ENCODE measurements at regions not wholly inside any gene's neighbourhood (a gene's known extent, or its start where the extent isn't known, plus 50 kb on each side); places are given as distances from the start of the nearest gene placed in this dataset.

DNA sequence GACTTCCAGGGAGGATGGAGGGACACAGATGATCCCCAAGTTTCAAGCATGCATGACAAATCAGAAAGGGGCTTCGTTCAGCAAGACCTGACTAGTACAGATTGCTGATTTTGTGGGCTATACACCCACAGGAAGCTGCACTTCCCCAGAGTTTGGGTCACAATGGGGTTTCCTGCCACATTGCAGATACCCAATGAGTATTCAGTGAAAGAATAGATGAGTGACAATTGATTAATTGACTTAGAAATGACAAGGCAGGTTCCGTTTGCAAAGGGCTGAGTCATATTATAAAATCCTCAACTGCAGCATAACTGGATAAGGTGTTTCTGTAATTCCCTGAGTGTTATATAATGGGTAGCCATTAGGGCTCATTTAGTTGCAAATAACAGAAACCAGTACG, 146.6 kb upstream of the TBL1X start:
- DNase-seq = peak; percentile 74

- DNase-seq = no peak
Measured at GRCh38 chrX:9318766-9319165, 146.1 kb upstream of the TBL1X start.

DNA sequence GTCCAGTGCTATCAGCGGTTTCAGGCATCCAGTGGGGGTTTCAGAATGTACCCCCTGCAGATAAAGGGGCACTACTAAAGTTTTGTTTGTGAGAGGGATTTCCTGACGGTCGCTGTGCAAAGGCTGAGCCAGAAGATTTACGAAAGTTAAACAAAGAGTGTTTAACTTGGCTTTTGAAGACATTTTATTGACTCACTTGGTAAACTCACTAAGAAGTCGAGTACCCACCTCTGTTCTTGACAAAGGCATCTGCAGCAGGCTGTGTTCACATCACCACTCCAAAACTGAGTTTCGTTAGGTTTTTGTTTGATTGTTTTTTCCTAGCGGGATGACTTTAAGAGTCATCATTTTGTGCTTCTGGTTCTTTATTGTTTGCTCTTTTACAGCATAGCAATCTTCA, 143.9 kb upstream of the TBL1X start:
- DNase-seq = no peak

DNA sequence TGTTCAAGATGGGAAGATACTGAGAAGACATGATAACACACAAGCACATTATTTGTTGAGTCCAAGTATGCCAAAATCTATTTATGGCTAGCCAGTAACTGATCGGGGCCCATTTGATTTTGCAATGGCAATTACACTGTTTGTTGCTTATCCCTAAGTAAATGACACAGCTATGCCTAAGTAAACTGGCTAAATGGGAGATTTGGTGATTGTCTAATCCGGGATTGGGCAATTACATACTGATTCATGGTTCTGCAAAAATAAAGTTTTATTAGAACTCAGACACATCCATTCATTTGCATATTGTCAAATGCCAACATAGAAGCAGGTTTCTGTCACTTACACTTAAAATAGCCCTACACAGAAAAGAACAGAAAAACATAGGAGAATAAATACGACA, 140.2 kb upstream of the TBL1X start:
- no peak for DNase-seq

DNA sequence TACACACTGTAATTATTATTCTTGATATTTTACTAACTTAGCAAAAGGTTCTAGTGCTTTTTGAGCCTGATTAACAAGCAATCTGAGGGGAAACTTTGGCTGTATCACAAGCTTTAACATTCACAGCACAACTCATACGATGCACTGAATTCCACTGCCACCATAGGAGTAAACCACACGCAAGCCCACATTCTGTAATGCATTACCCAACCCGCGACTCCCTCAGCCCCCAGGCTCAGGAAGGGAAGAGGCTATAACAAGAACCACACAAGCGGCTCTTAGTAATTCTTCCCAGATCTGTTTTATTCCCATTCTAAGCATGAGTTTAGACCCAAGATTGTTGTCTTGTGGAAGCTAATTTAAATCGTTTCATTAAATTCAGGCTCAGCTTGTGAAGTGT, 138.5 kb upstream of the TBL1X start:
- DNase-seq = no peak

DNA sequence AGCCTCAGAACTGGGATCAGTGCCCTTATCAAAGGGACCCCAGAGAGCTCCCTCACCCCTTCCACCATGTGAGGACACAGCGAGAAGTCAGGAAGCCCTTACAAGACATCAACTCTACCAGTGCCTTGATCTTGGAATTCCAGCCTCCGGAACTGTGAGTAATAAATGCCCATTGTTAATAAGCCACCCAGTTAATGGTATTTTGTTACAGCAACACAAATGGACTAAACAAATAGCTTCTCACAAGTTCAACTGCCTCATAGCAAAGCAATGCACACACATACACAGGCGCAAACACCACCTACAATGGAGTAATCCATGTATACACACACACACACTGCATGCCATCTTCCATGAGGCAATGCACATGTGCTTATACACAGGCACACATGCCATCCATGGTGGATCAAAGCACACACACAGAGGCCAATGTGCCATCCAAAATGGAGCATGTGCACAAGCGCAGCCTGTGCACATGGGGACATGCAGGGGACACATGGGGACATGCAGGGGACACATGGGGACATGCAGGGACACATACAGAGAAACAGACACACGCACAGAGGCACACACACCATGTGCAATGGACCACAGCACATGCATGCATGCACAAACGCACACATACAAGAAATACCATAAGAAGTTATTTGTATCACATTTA, 137.6 kb upstream of the TBL1X start:
- no peak for DNase-seq

DNA sequence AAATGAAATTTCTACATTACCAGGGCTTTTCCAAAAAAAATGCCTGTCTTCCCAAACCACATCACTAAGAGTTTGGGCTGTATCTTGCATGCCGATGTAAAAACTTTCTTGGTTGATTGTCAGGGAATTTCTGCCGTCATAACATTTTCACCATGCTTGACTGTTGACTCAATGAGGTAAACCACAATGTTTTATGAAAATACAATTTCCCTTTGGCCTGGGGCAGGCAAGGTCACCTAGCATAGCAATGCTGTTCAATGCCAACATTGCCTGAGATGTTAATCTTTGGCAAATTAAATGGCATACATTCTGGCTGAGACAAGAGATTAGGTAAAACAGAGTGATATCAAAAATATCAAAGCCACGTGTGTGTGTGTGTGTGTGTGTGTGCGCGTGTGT, 137.1 kb upstream of the TBL1X start:
- DNase-seq = peak; percentile 5

- DNase-seq = no peak
Measured at GRCh38 chrX:9329056-9329455, 135.8 kb upstream of the TBL1X start.

GRCh38 chrX:9330249-9330982, 134.4 kb upstream of the TBL1X start:
- DNase-seq = no peak

DNA sequence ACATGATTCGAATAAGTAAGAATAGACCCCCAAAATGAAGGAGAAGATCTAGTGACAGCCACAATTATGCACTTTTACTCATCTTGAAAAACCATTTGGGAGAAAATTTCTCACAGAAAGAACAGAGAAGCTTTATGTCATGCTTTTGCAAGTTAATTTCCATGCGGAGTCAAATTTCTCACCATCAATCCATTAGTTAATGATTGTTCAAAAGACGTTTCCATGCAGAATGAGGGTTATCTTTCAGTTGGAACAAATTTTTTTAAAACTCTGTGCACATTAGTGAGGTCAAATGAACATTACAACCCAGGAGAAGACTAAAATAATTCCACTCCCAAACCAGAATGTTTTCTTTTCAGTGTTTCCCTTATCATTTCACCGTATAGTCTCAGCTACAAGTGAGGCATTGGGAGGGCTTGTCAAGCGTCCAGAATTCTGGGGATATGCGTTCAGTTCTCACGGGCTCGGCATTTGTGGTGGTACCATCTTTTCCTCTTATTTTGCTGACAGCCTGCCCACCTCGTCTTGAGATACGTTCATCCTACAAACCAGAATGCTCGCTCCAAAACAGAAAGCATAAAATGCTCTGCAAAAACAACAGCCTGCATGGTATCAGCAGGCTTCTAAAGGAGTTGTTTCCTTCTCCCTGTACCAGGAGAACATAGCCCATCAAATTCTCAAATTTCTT, 130.8 kb upstream of the TBL1X start:
- DNase-seq = no peak

DNA sequence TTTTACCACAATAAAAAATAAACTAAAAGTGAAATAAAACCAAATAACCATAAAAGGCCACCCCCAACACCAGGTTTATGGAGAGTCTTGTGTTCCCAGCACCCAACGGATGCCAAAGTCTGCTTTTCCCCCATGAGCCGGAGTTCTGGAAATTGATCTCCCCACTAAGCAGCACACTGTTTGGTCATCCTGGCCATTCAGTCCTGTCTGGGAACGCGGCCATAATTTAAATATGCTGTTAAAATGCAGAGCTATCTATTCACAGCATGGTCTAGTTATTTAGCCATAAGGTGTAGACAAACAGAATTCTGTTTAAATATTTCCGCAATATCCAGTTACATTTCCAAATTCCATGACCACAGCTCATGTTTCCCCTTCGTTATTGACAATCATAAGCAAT, 129.6 kb upstream of the TBL1X start:
- DNase-seq = no peak

DNA sequence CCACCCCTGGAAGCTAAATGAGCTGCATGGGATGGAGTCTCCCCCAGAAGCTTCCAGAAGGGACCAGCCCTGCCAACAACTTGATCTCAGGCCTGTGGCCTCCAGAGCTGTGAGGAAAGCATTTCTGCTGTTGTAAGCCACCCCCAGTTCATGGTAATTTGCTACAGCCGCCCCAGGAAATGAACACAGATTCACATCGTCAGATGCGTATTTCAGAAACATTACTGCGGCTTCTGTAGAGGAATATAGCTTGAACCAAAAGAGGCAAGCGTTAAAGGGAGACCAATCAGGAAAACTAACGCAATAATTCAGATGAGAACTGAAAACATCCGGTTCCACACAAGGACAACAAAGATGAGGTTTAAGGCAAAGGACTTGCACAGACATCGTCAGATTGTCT, 128.4 kb upstream of the TBL1X start:
- DNase-seq = peak; percentile 30

GRCh38 chrX:9337046-9337445, 127.8 kb upstream of the TBL1X start:
- no peak for DNase-seq

DNA sequence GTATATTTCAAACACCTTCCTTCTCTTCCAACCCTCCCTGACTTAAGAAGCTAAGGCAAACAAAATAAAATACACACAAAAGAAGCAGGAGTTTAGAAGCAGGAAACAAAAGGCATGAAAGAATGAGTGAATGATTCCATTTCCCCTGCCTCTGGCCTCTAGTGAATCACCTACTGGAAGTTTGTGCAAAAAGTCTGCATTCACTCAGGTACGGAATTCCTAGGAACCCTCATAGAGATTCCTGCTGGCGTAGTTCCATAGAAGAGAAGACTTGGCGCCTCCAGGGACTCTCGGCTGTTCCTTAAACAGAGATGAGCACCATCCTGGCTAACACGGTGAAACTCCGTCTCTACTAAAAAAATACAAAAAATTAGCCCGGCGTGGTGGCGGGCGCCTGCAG, 125.9 kb upstream of the TBL1X start:
- no peak for DNase-seq

DNA sequence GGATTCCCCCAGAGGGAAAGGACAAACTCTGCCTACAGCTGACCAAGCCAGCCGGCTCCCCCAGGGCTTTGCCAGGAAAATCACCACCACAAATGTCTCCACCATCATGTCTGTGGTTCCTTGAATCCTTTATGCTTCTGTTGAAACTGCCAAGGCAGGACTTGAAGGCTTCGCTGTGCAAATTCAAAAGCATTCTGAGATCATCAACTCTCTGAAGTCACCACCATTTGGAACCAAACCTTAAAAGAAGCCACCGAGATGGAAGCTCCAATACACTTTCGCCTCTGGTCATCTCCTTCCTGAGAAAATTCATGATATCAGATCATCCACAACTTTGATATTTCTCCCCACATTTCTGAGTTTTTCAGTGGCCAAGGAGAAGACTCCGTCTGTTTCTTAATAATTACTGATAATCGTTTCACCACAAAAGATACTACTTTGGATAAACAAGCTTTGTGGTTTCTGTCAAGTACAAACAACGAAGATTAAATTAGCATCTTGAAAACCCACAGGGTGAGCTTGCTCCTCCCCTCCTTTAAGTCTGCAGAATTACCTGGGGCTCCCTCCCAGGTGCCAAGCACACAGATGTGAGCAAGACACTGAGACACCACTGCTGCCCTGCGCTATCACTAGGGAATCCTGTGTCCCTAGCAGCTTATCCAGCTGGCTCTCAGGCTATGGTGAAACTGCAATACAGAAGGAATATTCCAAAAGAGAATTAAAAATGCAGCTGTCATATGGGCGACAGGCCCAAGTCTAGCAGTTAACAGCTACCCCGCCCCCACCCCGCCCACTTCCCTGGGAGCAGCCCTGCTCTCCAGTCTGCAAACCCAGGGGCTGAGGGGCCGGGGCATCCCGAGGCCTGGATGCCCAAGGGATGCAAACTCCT, 125.0 kb upstream of the TBL1X start:
- peak; percentile 10 for DNase-seq

DNA sequence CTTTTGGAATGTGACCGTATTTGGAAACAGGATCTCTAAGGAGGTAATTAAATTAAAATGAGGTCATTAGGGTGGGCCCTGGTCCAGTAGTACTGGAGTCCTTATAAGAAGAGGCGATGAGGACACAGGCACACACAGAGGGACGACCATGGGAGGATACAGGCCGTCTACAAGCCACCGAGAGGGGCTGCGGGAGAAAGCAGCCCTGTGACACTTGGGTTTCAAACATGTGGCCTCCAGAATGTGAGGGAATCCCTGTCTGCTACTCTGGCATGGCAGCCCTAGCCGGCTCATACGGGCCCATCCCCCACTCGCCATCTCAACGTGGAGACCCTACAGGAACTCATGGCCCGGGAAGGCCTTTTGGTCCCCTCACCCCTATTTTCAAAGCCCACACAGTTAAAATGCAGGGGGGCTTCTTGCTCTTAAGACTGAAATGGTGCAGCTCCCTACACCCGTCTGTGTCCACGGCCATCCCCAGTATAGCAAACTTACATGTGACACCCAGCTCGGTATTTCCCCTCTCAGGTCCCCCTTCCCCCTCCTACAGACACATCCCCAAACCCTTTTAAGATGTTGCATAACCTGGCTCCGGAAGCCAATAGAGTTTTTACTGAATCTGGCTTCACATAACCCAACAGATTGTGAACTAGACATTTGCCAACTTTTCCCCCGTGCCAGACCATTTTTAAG, 124.1 kb upstream of the TBL1X start:
- DNase-seq = peak; percentile 63

GRCh38 chrX:9341291-9342201, 123.3 kb upstream of the TBL1X start:
- peak; percentile 81 for DNase-seq

- peak; percentile 73 for DNase-seq
Measured at GRCh38 chrX:9342561-9343051, 122.3 kb upstream of the TBL1X start.

DNA sequence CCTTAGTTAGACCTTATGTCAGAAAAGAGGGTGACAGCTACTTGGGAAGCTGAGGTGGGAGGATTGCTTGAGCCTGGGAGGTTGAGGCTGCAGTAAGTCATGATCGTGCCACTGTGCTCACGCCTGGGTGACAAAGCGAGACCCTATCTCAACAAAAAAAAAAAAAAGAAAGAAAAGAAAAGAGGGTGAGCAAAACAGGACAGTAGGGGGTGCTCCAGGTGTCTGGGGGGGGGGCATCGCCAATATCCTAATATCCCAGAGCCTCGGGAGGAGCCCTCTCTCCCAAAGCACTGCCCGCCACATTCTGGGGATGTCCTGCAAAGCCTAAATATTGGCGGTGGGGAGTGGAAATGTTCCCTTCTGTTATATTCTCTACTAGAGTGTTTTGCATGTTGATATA, 120.9 kb upstream of the TBL1X start:
- DNase-seq = no peak

DNA sequence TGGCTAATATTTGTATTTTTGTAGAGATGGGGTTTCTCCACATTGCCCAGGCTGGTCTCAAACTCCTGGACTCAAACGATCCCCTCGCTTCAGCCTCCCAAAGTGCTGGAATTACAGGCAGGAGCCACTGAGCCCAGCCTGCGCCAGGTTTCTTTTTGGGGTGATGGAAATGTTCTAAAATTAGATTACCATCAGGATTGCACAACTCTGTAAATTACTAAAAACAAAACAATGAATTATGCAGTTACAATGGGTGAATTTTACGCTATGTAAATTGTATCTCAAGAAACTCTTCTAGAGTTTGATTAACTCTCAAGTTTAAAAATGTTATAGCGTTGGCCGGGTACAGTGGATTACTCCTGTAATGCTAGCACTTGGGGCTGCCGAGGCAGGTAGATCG, 118.9 kb upstream of the TBL1X start:
- no peak for DNase-seq

All from activated CD4-positive, alpha-beta T cell treated with anti-CD3 and anti-CD28 coated beads, Interleukin-10, Interleukin-2, amounts not matched to agents 100 ng/mL and 50 ng/mL, durations not matched to agents 16 hours and 8 hours (primary cell).